Cardiac fibroblast (primary cell): ENCODE measurements at regions not wholly inside any gene's neighbourhood (a gene's known extent, or its start where the extent isn't known, plus 50 kb on each side); places are given as distances from the start of the nearest gene placed in this dataset.

ENCODE experiments used
- DNase-seq, 2 donors: peaks; one replicate each; pipeline versions ENCODE4 v3.0.0 to v3.0.0-alpha.2; 2010; ENCODE audit warnings: low read depth in 2 of 2
- H3K4me3 ChIP-seq, 2 donors: replicated peaks in 1 of 2; 1 replicate in 1 of 2; 2 replicates in 1 of 2; pipeline ENCODE4 v1.5.1; 2011; ENCODE audit warnings: low read depth in 2 of 2, low read length in 2 of 2, mild to moderate bottlenecking in 2 of 2, moderate library complexity in 1 of 2
- TF ChIP-seq, protein P1 (sequence below): IDR thresholded peaks from one replicate; pipeline ENCODE4 v1.5.1; 2011; ENCODE audit warnings: low read depth, mild to moderate bottlenecking, low read length, inconsistent platforms

DNA sequence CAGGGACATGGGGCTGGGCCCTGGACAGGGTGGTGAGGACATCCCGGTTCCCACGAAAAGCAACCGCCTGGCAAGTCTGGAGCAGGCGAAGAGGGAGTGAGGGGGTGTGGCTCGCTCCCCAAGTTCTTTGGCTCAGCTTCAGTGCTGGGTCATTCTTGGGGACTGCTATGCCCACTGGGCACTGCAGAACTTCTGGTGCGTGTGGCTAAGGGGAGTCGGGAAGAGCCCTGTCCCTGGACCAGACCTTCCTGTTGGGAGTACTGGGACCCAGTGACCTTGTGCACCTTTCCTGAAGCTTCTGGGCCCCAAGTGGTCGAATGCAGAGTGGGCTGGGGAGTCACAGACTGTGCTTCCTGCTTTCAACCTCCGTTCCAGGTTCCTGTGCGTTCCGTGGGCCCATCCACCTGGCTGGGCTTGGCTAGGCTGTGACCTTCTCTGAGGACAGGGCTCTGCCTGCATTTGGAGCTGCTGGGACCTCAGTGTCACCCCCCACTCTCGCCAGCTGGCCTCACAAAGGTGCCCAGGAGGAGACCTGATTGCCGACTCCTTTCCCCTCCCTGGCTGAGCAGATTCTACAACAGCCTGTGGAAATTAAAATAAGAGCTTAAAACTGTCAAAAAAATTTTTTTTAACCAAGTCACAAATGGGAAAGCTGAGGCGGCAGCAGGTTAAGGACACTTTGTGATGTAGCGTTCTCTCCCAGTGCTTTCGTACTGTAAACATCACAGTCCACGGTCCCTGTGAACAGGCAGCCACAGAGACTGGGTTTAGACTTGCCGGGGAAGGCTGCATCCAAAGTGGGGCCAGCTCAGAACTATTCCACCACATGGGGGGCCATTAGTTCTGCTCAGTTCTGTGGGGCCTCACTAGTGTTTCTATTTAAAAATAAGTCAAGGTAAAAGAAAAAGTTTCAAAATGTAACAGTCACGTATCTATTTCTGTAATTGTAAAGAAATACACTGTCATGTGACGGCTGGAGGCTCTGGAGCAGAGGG lies 63.8 kb upstream of the WNT7B start:
- no peak overlapping the region for H3K4me3 ChIP-seq
- TF ChIP-seq, protein P1, sequence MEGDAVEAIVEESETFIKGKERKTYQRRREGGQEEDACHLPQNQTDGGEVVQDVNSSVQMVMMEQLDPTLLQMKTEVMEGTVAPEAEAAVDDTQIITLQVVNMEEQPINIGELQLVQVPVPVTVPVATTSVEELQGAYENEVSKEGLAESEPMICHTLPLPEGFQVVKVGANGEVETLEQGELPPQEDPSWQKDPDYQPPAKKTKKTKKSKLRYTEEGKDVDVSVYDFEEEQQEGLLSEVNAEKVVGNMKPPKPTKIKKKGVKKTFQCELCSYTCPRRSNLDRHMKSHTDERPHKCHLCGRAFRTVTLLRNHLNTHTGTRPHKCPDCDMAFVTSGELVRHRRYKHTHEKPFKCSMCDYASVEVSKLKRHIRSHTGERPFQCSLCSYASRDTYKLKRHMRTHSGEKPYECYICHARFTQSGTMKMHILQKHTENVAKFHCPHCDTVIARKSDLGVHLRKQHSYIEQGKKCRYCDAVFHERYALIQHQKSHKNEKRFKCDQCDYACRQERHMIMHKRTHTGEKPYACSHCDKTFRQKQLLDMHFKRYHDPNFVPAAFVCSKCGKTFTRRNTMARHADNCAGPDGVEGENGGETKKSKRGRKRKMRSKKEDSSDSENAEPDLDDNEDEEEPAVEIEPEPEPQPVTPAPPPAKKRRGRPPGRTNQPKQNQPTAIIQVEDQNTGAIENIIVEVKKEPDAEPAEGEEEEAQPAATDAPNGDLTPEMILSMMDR, result no peak

DNA sequence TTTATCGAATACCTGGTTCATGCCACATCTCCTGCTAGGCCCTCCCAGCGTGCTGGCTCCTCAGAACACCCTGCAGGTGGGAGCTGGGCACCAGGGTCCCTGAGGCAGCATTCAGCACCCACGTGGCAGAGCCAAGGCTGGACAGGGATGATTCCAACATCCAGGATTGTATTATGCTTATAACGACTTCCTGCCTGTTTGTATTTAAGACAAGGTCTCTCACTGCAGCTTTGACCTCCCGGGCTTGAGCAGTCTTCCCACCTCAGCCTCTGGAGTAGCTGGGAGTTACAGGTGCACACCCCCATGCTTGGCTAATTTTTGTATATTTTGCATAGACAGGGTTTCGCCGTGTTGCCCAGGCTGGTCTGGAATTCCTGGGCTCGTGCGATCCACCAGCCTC lies 64.7 kb upstream of the WNT7B start:
- DNase-seq, result no peak
- TF ChIP-seq, protein P1, result no peak
- H3K4me3 ChIP-seq, result no peak overlapping the region

More for the DNA sequence above, 63.8 kb upstream of the WNT7B start:
- no peak for DNase-seq

DNA sequence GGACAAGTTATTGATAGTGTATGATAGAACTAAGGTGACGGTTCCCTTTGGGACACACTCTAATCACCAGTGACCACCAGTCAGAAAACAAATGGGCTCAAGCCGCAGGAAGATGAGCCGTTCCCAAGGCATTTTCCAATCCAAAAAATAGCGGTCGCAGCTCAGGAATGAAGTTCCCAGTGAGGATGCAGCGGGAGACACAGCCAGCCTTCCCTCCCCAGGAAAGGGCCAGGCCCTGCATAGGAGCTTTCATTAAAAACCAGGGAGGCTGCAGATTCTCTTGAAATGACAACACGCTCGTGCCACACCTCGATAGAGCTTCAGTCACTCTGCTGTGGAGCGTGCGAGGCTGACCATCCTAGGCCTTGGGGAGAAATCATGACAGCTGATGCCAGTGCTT lies 65.8 kb upstream of the WNT7B start:
- no peak for DNase-seq
- TF ChIP-seq, protein P1, result no peak
- no peak overlapping the region for H3K4me3 ChIP-seq

DNA sequence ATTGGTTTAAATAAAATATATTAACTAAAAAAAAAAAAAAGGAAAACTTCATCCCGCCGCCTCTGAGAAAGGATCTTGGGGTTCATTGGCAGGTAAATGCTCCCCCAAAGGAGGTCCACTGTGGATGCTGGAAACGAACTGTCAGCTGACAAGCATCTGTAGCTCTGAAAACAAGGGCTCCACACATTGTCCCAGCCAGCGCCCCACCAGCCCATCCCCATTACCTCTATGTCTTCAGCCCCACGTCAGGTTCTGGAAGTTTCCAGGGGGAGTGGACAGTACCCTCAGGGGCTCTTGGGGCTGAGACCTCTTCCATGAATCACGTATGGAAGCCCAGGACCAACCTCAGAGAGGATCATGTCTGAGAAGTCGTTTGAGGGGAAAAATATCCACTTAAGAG lies 66.4 kb upstream of the WNT7B start:
- no peak for DNase-seq
- H3K4me3 ChIP-seq, result no peak overlapping the region
- TF ChIP-seq, protein P1, result no peak

DNA sequence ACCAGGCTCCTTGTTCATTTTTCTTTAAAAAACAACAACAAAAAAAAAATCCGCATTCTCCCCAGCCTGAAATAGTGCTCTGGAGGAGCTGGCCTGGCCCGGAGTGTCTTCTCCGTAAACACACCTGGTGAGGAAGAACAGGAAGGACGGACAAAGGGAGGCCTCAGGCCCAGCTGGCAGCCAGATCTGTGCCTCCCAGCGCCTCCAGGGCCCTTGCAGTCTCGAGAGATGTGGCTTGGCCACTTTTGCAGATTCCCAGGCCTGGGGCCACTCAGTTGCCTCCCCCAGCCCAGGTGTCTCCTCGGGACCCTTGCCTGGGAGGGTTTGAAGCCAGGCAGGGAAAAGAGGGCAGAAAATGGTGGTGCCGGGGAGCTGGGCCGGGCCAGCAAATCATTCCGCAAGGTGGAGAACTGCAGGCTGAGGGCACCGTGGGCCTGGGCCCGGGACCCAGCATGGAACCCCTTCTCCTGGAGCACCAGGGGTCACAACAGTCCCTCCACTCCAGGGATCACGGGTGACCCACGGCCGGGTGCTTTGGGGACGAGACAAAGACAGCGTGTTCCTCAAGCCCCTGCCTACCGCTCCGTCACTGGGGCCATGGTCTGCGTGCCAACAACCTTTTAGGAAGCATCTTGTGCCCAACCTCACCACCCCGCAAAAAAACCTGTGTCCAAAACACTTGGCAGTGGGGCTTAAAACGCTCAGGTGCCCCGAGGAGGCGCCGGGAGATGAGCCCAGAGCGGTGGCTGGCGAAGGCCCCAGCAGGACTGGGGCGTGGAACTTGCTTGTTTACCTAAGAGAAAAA lies 67.1 kb upstream of the WNT7B start:
- peak overlapping the region; percentile 46 to 57 for H3K4me3 ChIP-seq
- peak in 1 of 2 donors; percentile 48 for DNase-seq
- TF ChIP-seq, protein P1, result no peak

DNA sequence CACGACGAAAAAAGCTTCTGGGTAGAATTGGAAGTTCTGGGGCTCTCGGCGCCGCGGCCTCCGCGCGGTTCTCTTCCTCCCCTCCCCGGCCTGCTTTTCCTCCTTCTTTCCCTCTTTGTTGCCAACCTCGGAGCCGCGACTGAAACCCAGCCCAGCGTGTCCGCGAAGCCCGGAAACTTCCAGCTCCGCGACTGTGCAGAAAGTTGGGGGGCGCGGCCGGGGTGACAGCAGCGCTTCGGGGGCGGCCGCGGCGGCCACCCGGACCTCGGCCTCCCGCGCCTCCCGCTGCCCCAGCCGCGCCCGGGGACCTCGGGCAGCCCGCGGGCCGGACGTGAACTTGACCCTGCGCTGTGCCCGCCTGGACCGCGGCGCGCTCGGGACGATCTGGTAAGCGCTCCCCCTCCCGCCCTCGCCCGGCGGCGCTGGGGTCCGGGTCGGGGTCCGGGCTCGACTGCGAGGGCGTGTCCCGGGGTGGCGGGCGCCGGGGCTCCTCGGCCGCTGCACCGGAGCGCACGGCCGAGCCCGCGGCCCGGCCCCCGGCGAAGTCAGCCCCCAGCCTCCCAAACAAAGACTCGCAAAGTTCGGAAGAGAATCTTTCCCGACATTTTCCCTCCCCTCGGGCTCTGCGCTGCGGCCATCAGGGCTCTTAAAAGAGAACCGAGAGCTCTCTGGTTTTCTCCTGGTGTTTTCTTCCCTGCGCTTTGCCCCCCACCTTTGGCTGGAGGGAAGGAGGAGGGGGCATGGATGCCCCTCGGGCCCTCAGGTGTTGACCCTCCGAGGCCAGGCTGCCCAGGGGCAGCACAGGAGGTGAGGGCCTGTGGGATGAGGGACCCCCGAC lies 67.9 kb upstream of the WNT7B start:
- peak; percentile 40 to 47 for DNase-seq
- peak overlapping the region; percentile 46 to 57 for H3K4me3 ChIP-seq
- TF ChIP-seq, protein P1, result no peak
